GM21367 (cell line): ENCODE measurements at regions not wholly inside any gene's neighbourhood (a gene's known extent, or its start where the extent isn't known, plus 50 kb on each side); places are given as distances from the start of the nearest gene placed in this dataset.
"Not testable (repeated sequence)": the region's sequence is repeated elsewhere in the genome, so short reads cannot be mapped to it uniquely, and the experiment has no call there.

ENCODE experiments used
- ATAC-seq: cut with Tn5 transposase; IDR thresholded peaks from one replicate; pipeline ENCODE4 v1.9.1; 2021; ENCODE audit not compliant: unreplicated experiment

GRCh38 chr15:20272422-20273184 lies 269.0 kb downstream of the GOLGA6L6 start:
- ATAC-seq, result no peak

DNA sequence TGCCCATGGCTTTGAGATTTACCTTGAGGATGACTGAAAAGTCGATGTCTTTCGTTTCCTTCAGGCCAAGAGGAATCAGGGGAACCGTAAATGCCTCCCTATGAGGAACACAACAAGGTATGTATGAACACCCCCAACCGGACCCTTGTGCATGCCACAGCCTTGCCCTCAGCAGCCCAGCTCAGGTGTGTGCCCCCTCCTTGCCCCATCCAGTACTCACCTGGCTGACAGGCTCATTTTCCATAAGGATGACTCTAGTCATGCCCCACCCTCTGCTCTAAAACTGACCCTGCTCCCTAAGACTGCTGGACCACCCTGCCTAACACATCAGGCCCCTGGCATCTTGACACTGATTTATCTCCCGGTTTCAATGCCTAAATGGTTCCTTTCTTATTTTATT lies 270.0 kb downstream of the GOLGA6L6 start:
- no peak for ATAC-seq

DNA sequence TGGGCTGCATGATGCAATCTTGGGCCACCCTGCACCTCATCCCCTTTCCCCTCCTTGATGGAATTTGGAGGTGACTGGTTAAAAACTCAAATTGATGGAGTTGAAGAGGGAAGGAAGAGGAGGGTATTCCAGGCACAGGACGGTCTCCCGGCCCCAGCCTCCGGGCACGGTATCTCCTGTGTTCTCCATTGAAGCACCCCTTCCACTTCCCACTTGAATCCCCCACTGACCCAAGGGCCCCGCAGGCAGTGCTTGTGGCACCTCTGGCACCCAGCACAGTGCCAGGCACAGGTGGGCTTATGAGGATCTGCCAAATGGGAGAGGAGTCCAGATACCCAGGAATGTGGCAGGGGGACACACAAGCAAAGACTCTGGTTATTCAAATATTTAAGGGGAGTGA lies 271.6 kb downstream of the GOLGA6L6 start:
- ATAC-seq, result not testable (repeated sequence)

GRCh38 chr15:20267996-20268395 lies 273.6 kb downstream of the GOLGA6L6 start:
- ATAC-seq, result not testable (repeated sequence)

- not testable (repeated sequence) for ATAC-seq
Measured at GRCh38 chr15:20267051-20267730, 274.4 kb downstream of the GOLGA6L6 start.

DNA sequence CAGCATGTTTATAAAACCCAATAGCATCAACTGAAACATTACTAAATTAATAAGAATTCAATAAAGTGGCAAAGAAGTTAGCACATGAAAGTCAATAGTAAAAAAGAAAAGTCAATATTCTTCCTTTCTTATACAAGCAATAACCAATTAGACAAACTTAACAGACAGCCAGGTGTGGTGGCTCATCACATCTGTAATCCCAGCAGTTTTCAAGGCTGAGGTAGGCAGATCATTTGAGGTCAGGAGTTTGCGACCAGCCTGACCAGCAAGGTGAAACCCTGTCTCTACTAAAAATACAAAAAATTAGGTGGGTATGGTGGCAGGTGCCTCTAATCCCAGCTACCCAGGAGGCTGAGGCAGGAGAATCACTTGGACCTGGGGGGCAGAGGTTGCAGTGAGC lies 275.9 kb downstream of the GOLGA6L6 start:
- ATAC-seq, result not testable (repeated sequence)

- ATAC-seq, result not testable (repeated sequence)
Measured at GRCh38 chr15:20261321-20262280, 280.0 kb downstream of the GOLGA6L6 start.

DNA sequence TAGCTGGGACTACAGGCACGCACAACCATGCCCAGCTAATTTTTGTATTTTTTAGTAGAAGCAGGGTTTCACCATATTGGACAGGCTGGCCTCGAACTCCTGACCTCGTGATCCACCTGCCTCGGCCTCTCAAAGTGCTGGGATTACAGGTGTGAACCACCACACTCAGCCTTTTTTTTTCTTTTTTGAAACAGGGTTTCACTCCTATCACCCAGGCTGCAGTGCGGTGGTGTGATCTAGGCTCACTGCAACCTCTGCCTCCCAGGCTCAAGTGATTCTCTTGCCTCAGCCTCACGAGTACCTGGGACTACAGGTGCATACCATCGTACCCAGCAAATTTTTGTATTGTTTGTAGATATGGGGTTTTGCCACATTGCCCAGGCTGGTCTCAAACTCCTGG lies 280.9 kb downstream of the GOLGA6L6 start:
- not testable (repeated sequence) for ATAC-seq

- not testable (repeated sequence) for ATAC-seq
Measured at GRCh38 chr15:20259559-20260190, 281.9 kb downstream of the GOLGA6L6 start.

DNA sequence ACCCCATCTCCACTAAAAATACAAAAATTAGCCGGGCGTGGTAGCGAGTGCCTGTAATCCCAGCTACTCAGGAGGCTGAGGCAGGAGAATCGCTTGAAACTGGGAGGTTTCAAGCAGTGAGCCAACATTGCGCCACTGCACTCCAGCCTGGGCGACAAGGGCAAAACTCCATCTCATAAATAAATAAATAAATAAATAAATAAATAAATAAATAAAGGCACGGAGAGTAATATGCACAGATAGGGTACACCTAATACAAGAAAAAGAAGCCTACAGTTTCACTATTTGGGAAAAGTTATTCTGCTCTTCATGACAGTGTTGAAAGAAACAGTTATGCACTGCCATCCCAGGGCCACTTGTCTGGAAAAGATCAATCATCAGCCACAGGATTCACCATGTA lies 285.2 kb downstream of the GOLGA6L6 start:
- not testable (repeated sequence) for ATAC-seq

DNA sequence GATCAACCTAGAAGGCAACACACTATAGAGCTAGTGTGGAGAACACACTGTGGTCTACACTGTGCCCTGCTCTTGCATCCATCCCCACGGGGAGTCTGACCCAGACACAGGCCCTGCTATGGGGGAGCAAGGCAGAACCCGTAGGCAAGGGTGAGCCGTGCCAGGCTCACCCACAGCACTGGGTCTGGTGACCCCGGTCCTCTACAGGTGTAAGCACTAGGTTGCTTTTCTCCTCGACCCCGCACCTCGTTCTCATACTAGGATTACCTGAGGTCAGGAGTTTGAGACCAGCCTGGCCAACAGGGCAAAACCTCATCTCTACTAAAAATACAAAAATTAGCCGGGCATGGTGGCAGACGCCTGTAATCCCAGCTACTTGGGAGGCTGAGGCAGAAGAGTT lies 286.0 kb downstream of the GOLGA6L6 start:
- not testable (repeated sequence) for ATAC-seq

- ATAC-seq, result not testable (repeated sequence)
Measured at GRCh38 chr15:20253047-20253615, 288.5 kb downstream of the GOLGA6L6 start.

GRCh38 chr15:20252040-20252439 lies 289.6 kb downstream of the GOLGA6L6 start:
- not testable (repeated sequence) for ATAC-seq

- ATAC-seq, result not testable (repeated sequence)
Measured at GRCh38 chr15:20251214-20252005, 290.2 kb downstream of the GOLGA6L6 start.

DNA sequence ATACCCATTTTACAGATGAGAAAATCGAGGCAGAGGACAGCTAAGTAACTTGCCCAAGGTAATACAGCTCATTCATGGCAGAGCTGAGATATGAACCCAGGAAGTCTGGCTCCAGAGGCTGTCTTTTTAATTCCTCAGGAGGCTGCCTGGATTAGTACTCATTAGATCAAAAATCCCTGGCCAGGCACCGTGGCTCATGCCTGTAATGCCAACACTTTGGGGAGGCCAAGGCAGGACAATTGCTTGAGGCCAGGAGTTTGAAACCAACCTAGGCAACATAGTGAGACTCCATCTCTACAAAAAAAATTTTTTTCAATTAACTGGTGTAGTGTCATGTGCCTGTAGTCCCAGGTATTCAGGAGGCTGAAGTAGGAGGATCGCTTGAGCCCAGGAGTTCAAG lies 291.4 kb downstream of the GOLGA6L6 start:
- ATAC-seq, result not testable (repeated sequence)

GRCh38 chr15:20249677-20249970 lies 292.0 kb downstream of the GOLGA6L6 start:
- ATAC-seq, result not testable (repeated sequence)

DNA sequence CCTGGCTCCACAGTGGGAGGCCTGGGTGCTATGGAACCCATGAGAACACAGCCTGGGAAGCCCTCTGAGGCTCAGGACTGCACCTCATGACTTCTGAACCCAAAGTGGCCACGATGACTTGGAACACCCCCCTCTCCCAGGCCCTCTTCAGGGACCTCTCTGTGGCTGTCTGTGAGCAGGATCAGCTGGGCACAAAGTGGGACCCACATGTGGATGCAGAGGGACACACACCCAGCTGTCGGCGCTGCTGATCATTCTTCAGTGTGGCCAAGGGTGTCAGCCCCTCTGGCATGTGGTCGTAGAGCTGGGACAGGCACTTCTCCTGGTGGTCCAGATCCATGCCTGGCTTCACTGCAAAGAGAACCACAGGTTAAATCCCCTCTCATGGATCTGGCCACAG lies 293.2 kb downstream of the GOLGA6L6 start:
- ATAC-seq, result not testable (repeated sequence)

- not testable (repeated sequence) for ATAC-seq
Measured at GRCh38 chr15:20247137-20247536, 294.5 kb downstream of the GOLGA6L6 start.

- not testable (repeated sequence) for ATAC-seq
Measured at GRCh38 chr15:20246624-20247023, 295.0 kb downstream of the GOLGA6L6 start.

GRCh38 chr15:20245856-20246255 lies 295.7 kb downstream of the GOLGA6L6 start:
- ATAC-seq, result not testable (repeated sequence)
